Prostate gland (tissue), 2 donors: ENCODE measurements at regions not wholly inside any gene's neighbourhood (a gene's known extent, or its start where the extent isn't known, plus 50 kb on each side); places are given as distances from the start of the nearest gene placed in this dataset.

ENCODE experiments used
- DNase-seq: peaks from one replicate; pipeline ENCODE4 v3.0.0-alpha.2; 2019; ENCODE audit warnings: low spot score
- H3K27ac ChIP-seq, 2 donors: fragments of 200-600 bp; sonication (generic); 2 replicates each; pipeline ENCODE4 v1.5.1; 2017 to 2019
- H3K27me3 ChIP-seq: fragments of 200-600 bp; sonication (generic); replicated peaks from 2 replicates; pipeline ENCODE4 v1.5.1; 2019; ENCODE audit not compliant: insufficient read depth
- H3K36me3 ChIP-seq, 2 donors: fragments of 200-600 bp; sonication (generic); 1 replicate in 1 of 2; 2 replicates in 1 of 2; pipeline versions ENCODE4 v1.5.1 to v1.8.1; 2017 to 2019
- H3K4me1 ChIP-seq: fragments of 200-600 bp; sonication (generic); replicated peaks from 2 replicates; pipeline ENCODE4 v1.5.1; 2019
- H3K4me3 ChIP-seq, 2 donors: fragments of 200-600 bp; sonication (generic); 2 replicates each; pipeline ENCODE4 v1.5.1; 2017 to 2019
- H3K9me3 ChIP-seq: fragments of 200-600 bp; sonication (generic); 2 replicates; pipeline ENCODE4 v1.5.1; 2017
- POLR2A ChIP-seq: fragments of 450-650 bp; IDR thresholded peaks from one replicate; pipeline ENCODE4 v1.6.1; 2016; ENCODE audit warnings: antibody characterized with exemption, mild to moderate bottlenecking
- POLR2AphosphoS5 ChIP-seq: sonication (generic); formaldehyde crosslinking; IDR thresholded peaks from one replicate; pipeline ENCODE4 v1.6.1; 2017; ENCODE audit warnings: antibody characterized with exemption
- WGBS: methylation state at CpG from one replicate; pipeline ENCODE4 v1.1.5; 2018; 5-methylcytosine and 5-hydroxymethylcytosine counted together
- intact Hi-C: fragments of 100-400 bp; cut with DNase I; formaldehyde crosslinking; loops from one replicate; pipeline ENCODE4 v1.14.2; 2022
- TF ChIP-seq, protein P1 (sequence below), 4 experiments: fragments of 200-600 bp in 2 of 4; fragments of 450-650 bp in 2 of 4; sonication (generic) in 2 of 4; IDR thresholded peaks; 1 replicate in 3 of 4; 2 replicates in 1 of 4; pipeline ENCODE4 v1.5.1; 2016 to 2019; ENCODE audit warnings: antibody characterized with exemption in 4 of 4, mild to moderate bottlenecking in 2 of 4, moderate library complexity in 2 of 4

DNA sequence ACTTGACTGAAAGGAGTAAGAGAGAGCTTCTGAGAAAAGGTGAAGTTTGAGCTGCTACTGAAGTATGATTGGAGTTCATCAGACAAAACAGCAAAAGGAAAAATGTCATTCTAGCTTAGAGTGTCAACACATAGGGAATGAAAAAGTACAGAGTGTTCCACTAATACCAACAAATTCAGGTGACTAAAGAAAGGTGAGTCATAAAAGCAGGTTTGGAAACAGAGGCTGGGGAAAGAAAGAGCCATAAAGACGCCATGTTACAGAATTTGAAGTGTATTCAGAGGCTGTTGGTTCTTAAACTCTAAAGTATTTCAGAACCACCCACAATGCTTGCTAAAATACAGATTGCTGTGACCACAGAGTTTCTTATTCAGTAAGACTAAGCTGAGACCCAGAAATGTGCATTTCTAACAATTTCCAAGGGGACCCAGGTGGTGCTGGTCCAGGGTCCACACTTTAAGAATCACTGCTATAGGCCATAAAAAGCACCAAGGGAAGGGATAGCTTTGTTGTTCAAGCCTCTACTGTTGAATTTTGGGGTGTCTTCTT, 143.1 kb downstream of the ELAPOR2 start:
- H3K27ac ChIP-seq: peak overlapping the region in 1 of 2 donors; percentile 34
- no peak overlapping the region for H3K4me3 ChIP-seq
- intact Hi-C loops: no loop called here
- H3K36me3 ChIP-seq: no peaks in the 10 kb centered on the region
- WGBS: 59% methylated on average over 1 of the region's 1 CpG
- no peaks in the 10 kb centered on the region for H3K4me1 ChIP-seq
- TF ChIP-seq POLR2AphosphoS5: peak; percentile 62
- TF ChIP-seq, protein P1, sequence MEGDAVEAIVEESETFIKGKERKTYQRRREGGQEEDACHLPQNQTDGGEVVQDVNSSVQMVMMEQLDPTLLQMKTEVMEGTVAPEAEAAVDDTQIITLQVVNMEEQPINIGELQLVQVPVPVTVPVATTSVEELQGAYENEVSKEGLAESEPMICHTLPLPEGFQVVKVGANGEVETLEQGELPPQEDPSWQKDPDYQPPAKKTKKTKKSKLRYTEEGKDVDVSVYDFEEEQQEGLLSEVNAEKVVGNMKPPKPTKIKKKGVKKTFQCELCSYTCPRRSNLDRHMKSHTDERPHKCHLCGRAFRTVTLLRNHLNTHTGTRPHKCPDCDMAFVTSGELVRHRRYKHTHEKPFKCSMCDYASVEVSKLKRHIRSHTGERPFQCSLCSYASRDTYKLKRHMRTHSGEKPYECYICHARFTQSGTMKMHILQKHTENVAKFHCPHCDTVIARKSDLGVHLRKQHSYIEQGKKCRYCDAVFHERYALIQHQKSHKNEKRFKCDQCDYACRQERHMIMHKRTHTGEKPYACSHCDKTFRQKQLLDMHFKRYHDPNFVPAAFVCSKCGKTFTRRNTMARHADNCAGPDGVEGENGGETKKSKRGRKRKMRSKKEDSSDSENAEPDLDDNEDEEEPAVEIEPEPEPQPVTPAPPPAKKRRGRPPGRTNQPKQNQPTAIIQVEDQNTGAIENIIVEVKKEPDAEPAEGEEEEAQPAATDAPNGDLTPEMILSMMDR (IDR thresholded peaks at IDR 0.05): no peak
- H3K27me3 ChIP-seq: no peaks in the 10 kb centered on the region
- DNase-seq: no peak
- no peaks in the 10 kb centered on the region for H3K9me3 ChIP-seq

DNA sequence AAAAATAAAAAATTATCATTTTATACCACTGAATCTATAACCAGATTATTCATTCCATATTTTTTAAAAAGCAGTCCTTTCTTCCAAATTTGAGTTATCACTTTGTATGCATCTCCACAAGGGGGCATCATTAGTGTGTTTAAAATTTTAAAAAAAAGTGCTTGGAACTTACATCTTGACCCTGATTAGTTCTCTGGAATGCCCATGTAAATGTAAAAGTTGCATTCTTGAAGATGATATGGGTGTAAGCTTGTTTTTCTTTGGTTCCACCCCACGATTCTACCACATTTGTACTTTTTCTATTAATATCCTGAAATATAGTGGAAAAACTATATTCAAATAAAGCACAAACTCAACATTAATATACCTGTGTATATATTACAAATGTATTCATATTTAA, 144.9 kb downstream of the ELAPOR2 start:
- no peaks in the 10 kb centered on the region for H3K27me3 ChIP-seq
- no peak for TF ChIP-seq POLR2A
- TF ChIP-seq POLR2AphosphoS5: no peak
- TF ChIP-seq, protein P1 (IDR thresholded peaks at IDR 0.05): peak in 3 of 4 experiments; percentile 16 to 35 (median 29)
- 32% methylated on average over 1 of the region's 1 CpG for WGBS
- H3K36me3 ChIP-seq: no peaks in the 10 kb centered on the region
- no peaks in the 10 kb centered on the region for H3K4me1 ChIP-seq
- H3K4me3 ChIP-seq: no peak overlapping the region
- no peak for DNase-seq
- H3K9me3 ChIP-seq: no peaks in the 10 kb centered on the region
- intact Hi-C loops: no loop called here
- H3K27ac ChIP-seq: no peak overlapping the region
